Adipose tissue (tissue), 3 donors: ENCODE measurements at regions not wholly inside any gene's neighbourhood (a gene's known extent, or its start where the extent isn't known, plus 50 kb on each side); places are given as distances from the start of the nearest gene placed in this dataset.
"Not testable (repeated sequence)": the region's sequence is repeated elsewhere in the genome, so short reads cannot be mapped to it uniquely, and the experiment has no call there.

Experiments used
- H3K27ac ChIP-seq: one replicate; pipeline ENCODE4 v1.5.1; 2013; ENCODE audit warnings: low read depth, low read length
- WGBS, 3 donors: extraction: QIAGEN DNeasy Blood & Tissue Kit; methylation state at CpG; one replicate each; pipeline ENCODE4 v1.1.7; 2013; 5-methylcytosine and 5-hydroxymethylcytosine counted together
- donor health status: healthy with polysubstance abuse.
- donor health status: Bipolar disorder and iron deficiency.
- donor health status: healthy.

DNA sequence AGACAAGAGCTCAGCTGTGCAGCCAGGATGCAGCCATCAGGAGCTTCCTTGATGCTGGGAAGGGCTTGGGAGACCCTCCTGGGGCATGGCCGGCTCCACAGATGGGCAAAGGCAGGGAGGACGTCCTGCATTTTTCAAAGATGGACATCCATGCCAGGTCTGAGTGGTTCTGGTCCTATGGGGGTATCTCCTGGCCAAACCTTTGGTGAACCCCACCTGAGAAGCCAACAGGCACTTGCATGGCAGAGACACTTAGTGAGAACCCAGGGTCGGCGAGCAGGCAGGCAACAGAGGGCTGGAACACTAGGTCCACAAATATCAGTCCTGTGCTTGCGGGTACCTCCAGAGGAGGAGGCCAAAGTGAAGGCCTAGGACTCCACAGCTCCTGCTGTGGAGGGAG lies 70.0 kb downstream of the KCTD15 start:
- no peak overlapping the region for H3K27ac ChIP-seq
- WGBS, 3 donors, result 78 to 93% (median 90%) methylated on average over 5 of the region's 5 CpGs

DNA sequence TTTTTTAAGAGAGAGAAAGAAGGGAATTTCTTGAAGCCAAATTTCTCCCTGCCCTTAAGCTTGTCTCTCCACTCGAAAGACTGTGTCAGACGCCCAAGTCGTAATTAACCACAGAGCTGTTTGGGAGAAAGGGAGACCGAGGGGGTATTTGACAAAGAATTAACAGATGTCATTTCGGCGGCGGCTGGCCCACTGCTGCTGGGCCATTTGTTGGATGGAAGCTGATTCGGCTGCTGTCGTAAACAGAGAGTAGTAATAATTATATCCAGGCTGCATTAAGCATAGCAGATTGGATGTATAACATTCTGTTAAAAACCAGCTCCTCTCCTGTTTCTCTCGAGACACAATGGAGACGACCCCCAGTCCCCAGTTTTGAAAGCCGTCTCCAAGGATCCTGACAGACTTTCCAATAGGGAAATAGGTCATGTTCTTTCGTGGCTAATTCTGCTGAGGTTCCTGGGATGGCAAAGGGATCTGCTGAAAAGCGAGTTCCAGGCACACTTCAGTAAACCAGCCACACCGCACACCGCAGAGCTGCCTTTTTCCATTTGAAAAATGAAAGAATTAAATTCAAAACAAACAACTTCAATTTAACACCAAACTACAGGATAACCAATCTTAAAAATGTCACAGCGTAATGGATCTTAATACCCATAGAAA lies 71.5 kb downstream of the KCTD15 start:
- no peak overlapping the region for H3K27ac ChIP-seq
- WGBS, 3 donors, result 56 to 67% (median 61%) methylated on average over 17 of the region's 17 CpGs

DNA sequence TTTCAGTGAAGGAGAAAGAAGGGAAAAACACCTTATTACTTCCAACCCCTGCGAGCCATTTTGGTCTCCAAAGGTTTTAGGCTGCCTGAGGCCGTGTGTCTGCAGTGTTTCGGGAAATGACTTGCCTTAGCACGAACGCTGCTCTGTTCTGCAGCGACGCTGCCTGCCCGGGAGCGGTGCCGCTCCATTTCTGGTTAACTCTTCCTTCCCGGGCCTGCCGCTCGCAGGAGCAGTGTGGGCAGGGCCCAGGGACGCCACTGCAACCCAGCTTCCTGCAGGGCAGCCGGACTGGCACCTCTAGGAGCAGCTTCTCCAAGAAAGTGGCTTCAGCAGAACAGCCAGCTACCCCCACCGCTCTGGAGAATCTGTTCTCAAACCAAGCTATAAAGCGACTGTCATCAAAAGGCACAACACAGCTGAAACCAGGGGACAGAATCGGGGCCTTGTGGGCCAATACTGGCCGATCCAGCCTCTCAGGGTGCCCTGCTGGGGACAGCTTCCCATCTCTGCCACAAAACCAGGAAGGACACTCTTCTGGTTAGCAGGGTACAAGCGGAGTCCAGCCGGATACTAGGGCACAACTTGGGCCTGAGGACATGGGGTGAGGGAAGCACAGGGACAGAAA lies 72.2 kb downstream of the KCTD15 start:
- no peak overlapping the region for H3K27ac ChIP-seq
- 20 to 34% (median 25%) methylated on average over 21 of the region's 21 CpGs for WGBS, 3 donors

DNA sequence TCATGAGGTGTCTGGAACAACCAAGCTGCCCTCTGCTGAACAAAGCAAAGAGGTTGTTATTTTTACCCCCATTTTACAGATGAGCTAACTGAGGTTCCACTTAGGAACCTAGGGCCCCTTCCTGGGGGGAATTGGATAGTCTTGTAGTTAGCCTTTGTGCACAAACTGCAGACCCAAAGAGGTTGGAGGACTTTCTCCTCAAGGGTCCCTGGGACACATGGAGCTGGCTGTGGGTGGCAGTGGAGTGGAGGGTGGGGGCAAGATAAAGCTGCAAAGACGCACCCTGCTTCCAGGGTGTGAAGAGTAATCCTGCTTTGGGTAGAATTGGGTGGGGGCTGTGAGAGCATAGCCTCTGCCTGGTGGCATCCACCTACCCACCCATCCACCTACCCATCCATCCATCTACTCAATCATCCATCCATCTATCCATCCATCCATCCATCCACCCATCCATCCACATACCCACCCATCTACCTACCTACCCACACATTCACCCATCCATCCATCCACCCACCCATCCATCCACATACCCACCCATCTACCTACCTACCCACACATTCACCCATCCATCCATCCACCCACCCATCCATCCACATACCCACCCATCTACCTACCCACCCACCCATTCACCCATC lies 73.7 kb downstream of the KCTD15 start:
- WGBS, 3 donors, result 89 to 100% (median 91%) methylated on average over 1 of the region's 1 CpG
- not testable (repeated sequence) for H3K27ac ChIP-seq

DNA sequence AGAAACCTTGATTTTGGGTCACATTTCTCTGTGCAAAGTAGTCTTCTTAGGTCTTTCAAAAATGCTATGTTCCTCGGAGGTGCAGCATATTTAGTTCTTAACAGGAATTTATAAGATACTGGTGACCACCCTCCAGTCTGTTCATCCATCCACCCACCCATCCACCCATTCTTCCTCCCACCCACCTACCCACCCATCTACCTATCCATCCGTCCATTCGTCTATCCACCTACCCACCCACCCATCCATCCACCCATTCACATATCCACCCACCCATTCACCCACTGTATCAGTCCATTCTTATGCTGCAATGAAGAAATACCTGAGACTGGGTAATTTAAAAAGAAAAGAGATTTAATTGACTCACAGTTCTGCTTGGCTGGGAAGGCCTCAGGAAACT lies 74.9 kb downstream of the KCTD15 start:
- WGBS, 3 donors, result 87 to 95% (median 93%) methylated on average over 3 of the region's 3 CpGs
- no peak overlapping the region for H3K27ac ChIP-seq

DNA sequence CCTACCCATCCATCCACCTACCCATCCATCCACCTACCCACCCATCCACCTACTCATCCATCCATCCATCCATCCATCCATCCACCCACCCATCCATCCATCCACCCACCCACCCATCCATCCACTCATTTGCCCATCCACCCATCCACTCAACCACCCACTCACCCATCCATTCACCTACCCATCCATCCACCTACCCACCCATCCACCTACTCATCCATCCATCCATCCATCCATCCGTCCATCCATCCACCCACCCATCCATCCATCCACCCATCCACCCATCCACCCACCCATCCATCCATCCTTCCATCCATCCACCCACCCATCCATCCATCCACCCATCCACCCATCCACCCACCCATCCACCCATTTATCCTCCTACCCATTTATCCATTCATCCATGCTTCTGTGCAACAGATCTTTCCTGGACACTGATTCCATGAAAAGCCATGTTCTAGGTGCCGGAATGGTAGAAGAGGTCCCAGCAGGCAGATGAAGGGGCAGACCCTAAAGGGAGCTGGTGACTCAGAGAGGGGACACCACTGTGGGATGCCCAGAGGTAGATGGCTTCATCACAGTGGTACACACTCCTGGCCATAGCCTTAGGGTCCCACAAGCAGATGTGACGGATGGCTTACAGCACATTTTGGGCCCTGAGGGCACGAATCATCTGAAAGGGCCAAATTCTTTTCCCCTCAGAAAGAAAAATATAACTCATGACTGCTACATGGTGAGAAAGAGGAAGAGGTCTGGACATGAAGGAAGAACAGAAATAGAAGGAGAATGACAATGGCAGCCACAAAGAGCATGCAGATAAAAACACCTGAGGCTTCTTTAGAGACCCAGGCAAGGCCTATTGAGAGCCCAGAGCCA lies 76.0 kb downstream of the KCTD15 start:
- WGBS, 3 donors, result 80 to 87% (median 86%) methylated on average over 4 of the region's 4 CpGs
- H3K27ac ChIP-seq, result no peak overlapping the region

DNA sequence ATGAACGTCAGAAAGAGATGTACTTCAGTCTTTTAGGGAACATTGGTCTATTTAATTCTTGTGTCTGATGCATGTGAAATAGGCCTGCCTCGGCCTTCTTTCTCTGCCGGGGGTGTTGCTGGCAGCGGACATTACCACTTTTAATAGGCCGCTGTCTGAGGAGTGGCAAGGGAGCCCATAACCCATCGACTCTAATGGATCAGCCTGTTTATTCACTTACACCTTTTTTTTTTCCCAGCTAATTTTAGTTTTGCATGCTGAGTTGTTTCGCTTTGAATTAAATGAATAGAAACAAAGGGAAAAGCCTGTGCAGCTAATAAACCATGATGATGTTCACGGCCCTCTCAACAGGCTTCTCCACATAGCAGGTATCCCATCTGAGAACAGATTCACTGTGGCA lies 78.4 kb downstream of the KCTD15 start:
- WGBS, 3 donors, result 72 to 83% (median 79%) methylated on average over 8 of the region's 8 CpGs
- no peak overlapping the region for H3K27ac ChIP-seq

DNA sequence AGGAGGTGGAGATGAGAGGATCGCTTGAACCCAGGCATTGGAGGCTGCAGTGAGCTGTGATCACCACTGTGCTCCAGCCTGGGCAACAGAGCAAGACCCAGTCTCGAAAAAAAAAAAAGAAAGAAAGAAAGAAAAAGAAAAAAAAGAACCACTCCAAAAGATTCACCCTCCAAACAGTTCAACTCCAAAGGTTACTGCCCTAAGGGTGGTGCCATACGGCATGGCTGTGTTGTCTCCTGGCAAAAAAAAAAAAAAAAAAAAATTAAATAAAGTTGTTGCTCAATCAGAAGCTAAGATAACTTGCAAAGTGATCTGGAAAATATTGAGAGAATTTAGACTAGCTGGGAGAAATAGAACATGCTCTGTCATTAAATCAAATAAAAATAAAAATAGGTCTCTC lies 79.5 kb downstream of the KCTD15 start:
- no peak overlapping the region for H3K27ac ChIP-seq
- WGBS, 3 donors, result 77 to 82% (median 81%) methylated on average over 3 of the region's 3 CpGs

DNA sequence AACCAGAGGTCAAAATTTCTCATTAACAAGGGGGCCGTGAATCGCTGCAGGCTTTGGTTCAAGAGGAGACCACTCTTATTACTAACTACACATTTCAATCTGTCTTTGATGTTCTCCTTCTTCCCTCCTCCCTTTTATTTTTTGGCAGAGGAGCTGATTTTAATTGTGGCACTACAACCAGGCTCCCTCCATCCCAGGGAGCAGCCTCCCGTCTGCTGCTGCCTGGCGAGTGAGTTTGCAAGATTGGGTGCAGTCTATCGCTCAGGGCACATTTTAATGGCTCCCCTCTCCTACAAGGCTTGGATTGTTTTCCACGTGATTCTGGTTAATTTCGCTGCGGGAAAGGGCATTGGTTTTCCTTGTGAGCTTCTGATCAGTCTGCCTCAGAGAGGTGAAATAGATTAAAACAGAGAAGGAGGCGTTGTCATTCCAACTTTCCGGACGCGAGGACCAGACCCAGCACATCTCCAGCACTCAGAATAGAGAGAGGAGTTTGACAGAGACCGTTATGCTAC lies 81.4 kb downstream of the KCTD15 start:
- 75 to 86% (median 80%) methylated on average over 13 of the region's 13 CpGs for WGBS, 3 donors
- H3K27ac ChIP-seq, result no peak overlapping the region

DNA sequence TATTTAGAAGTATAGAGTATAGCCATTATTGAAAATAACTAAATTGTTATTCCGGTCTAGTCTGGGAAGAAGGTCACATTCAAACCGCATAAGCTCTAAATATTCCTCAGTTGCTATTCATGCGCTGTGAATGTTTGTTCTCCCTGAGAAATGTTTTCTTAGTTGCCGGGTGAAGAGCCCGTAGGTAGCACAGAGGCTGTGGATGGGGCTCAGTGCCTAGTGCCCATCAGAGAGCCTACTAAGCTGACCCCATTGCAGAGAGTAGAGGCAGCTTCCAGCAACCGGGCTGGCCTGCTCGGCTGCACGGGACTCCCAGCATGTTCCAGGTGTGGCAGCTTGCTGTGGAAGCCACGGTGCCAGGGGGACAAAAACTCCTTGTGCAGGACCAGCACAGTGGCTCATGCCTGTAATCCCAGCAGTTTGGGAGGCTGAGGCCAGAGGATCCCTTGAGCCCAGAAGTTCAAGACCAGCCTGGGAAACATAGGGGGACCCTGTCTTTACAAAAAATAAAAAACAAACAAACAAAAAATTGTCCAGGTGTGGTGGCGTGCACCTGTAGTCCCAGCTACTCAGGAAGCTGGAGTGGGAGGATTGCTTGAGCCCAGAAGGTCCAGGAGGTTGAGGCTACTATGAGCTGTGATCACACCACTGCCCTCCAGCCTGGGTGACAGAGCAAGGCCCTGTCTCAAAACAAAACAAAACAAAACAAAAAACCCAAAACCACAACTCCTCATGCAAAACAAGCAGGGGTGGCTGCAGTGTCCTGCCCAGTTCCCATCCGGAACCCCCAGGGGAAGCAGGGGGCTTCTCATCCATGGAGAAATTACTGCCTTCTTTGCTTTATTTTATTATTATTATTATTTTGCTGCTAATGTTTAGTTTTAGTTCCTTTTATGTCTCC lies 82.5 kb downstream of the KCTD15 start:
- WGBS, 3 donors, result 69 to 92% (median 91%) methylated on average over 11 of the region's 11 CpGs
- H3K27ac ChIP-seq, result no peak overlapping the region

DNA sequence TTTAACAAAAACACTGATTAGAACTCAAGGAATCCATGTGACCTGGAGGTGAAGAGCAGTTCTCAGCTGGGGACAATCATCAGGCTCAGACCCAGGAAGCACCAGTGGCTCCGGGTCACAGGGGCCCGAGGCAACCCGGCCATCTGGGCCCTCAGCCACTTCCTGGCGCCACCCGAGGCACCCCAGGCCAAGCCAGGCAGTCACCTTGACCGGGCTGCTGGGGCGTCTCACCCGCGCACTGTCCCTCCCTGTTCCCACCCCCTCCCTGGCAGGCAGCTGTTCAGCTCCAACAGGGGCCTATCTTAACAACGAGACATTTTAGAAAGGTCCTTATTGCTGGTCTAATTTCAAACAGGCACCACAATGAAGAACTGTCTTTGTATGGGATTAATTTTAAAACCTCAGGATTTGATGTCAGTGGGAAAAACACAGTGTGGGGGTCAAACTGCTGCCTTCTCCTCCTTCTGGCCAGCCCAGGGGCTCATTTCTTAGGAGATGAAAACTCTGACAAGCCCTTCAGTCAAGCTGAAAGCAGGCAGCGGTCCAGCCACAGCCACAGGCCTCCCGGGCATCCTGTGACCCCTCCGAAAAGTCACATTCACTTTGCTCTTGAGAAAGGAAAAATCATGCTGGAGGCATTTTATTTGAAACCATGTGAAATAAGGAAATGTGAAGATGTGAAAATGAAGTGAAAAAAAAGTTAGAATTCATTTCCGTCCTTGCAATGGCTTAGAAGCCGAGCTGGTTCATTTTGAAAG lies 83.3 kb downstream of the KCTD15 start:
- no peak overlapping the region for H3K27ac ChIP-seq
- WGBS, 3 donors, result 40 to 62% (median 58%) methylated on average over 15 of the region's 15 CpGs

DNA sequence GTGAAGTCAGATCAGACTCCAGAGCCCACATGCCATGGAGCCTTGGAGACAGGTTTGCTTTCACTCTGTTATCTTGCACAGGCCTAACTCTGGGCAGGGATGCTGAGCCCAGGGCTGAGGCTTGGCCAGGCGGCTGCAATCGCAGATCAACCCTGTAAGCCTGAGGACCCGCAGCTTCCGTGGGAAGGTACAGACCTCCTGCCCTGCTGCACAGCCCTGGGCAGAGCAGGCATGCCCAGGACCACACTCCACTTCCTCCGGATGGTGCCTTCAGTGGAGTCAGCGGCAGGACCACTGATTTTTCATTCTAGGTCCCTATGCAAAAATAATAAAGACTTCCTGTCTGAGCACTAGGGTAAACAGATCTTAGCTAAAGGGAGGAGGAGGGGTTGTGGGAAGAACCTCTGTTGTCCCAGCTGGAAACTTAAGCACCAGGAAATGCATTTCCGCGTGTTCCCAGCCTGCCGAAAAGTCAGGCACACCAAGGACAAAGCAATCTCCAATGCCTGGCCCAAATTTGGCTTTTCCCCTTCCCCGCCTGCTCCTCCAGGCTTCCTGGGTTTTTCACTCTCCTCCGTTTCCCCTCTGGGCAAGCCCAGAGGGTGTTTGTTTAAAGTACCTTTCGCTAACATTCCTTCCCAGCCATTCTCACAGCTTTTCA lies 87.3 kb downstream of the KCTD15 start:
- 3 to 5% (median 4%) methylated on average over 12 of the region's 12 CpGs for WGBS, 3 donors

DNA sequence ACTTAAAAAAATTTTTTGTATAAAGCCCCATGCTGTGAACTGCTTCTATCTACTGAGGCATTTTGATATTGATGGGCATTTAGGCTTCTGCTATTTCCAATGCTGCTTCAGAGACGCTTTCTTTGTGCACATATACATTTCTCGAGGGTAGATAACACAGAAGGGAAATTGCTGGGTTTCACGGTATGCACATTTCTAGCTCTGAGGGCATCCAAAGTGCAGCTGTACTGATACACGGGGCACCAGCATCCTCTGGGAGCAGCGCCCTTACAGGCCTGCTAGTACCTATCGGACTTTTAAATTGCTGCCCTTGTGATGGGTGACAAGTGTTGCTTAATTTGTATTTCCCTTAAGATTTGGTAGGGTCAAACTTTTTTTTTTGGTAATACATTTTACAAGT lies 88.6 kb downstream of the KCTD15 start:
- 69 to 78% (median 74%) methylated on average over 6 of the region's 6 CpGs for WGBS, 3 donors

More for the DNA sequence above, 87.3 kb downstream of the KCTD15 start:
- no peak overlapping the region for H3K27ac ChIP-seq

DNA sequence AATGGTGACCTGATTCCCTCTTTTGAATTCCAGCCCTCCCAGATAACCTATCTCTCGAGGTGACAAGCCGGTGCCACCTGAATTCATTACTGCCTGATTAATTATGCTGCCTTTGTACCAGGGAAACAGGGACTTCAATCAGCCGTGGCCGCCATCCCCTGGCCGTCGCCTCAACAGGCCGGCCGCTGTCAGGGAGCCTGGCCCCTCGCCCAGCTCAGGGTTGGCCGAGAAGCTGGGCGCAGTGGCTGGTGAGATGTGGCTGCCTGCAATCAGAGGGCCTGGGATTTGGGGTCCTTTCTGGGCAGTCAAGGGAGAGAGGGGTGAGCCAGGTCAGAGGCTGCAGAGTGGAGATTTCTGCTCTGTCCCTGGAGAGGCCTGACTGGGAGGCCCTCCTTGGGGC lies 91.2 kb downstream of the KCTD15 start:
- H3K27ac ChIP-seq, result no peak overlapping the region
- 26 to 92% (median 87%) methylated on average over 11 of the region's 11 CpGs for WGBS, 3 donors

More for the DNA sequence above, 88.6 kb downstream of the KCTD15 start:
- no peak overlapping the region for H3K27ac ChIP-seq

DNA sequence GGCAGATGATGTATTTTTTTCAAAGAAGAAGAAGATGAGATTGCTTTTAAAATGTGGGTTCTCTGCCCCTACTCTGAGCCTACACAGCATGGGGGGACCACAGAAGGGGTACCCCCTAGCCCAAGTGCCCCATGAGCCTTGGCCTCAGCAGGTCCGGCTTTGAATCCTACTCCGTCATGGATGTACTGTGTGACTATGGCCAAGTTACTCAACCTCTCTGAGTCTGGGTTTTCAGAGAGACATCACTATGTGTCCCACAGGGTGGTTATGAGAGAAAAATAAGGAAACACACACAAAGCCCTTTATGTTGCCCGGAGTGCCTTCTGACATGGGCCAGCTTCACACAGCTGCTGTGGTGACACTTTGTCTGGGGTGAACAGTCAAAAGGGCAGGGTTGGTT lies 92.0 kb downstream of the KCTD15 start:
- no peak overlapping the region for H3K27ac ChIP-seq
- WGBS, 3 donors, result 88 to 97% (median 96%) methylated on average over 3 of the region's 3 CpGs

DNA sequence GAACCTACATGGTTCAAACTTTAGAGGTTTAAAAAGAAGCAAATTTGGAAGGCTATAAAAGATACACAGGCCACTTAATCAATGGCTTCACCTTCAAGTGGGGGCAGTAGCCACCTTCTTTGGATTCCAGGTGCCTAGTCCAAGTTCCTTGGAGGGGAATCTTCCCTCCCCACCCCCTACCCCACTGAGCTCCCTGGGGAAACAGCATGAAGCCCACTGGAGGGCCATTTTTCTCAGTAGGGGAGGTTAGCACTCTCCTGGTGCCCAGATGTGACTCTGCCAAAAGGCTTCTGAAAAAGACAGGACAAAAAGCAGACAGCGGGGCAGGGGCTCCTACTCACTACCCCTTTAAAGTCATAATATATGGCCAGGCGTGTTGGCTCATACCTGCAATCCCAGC lies 93.9 kb downstream of the KCTD15 start:
- no peak overlapping the region for H3K27ac ChIP-seq
- 86 to 96% (median 92%) methylated on average over 2 of the region's 2 CpGs for WGBS, 3 donors

DNA sequence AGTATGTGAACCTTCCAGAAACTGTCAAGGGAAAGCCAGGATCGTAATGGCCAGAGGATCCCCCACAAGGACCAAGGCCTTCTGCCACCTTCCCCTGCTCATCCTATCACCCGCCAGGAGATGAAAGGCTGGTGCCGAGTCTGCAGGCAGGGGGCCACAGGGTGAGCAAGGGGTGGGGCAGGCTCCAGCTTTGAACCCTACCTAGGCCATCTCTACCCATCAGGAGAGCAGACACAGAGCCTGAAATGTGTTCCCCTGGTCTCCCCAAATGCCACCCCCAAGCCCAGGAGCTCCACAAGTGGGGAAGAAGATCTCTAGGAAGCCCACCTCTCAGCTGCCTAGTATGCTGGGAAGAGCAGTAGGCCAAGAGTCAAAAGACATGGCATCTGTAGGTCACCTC lies 95.1 kb downstream of the KCTD15 start:
- WGBS, 3 donors, result 90 to 95% (median 94%) methylated on average over 3 of the region's 3 CpGs
- H3K27ac ChIP-seq, result no peak overlapping the region
